ENCODE measurements at regions not wholly inside any gene's neighbourhood (a gene's known extent, or its start where the extent isn't known, plus 50 kb on each side); places are given as distances from the start of the nearest gene placed in this dataset.

GRCh38 chr6:84618046-84618752 lies 146.2 kb downstream of the TBX18 start (continued):
- TF ChIP-seq KLF1 (tag by site-specific recombination; IDR thresholded peaks at IDR 0.05) (no peak), ZSCAN23 (tag by site-specific recombination; IDR thresholded peaks at IDR 0.05) (no peak), GLI2 (tag by site-specific recombination; IDR thresholded peaks at IDR 0.05; ENCODE audit: borderline replicate concordance, low read depth) (no peak)

- Histone ChIP-seq H3K9me3 (ENCODE audit: control insufficient read depth, insufficient read depth, low read depth, low read length) (no peaks in the 10 kb centered on the region), H3K4me1 (ENCODE audit: control insufficient read depth, insufficient read depth, low read length) (no peaks in the 10 kb centered on the region; the same call in 1 of the 2 replicates), H3K27ac (ENCODE audit: extremely low read depth, low read depth, low read length) (no peak overlapping the region), H3K4me3 (ENCODE audit: low read depth, low read length) (no peak overlapping the region), H3K36me3 (ENCODE audit: control insufficient read depth in 2 of 2, insufficient read depth in 1 of 2, low read length in 2 of 2) (no peaks in the 10 kb centered on the region)
- ChIA-PET CTCF (no interaction called here), POLR2A (no interaction called here)
- TF ChIP-seq SP7 (tag by site-specific recombination; IDR thresholded peaks at IDR 0.05) (no peak), ZFP69B (tag by site-specific recombination; IDR thresholded peaks at IDR 0.05) (peak; percentile 79), ATF2 (tag by site-specific recombination; IDR thresholded peaks at IDR 0.05; ENCODE audit: low read depth) (peak; percentile 79), ZNF692 (tag by site-specific recombination; IDR thresholded peaks at IDR 0.05) (peak; percentile 58; the same call in 1 of the 2 replicates), ZBTB21 (tag by site-specific recombination; IDR thresholded peaks at IDR 0.05) (no peak), ZFP41 (tag by site-specific recombination; IDR thresholded peaks at IDR 0.05; ENCODE audit: borderline replicate concordance) (no peak)
These were observed 148.4 kb downstream of the TBX18 start for GRCh38 chr6:84615987-84616386.

GRCh38 chr6:84615113-84615850 lies 149.1 kb downstream of the TBX18 start:
- Histone ChIP-seq H3K4me1 (ENCODE audit: control insufficient read depth, insufficient read depth, low read length) (no peaks in the 10 kb centered on the region; the same call in 1 of the 2 replicates), H3K27ac (ENCODE audit: extremely low read depth, low read depth, low read length) (no peak overlapping the region), H3K36me3 (ENCODE audit: control insufficient read depth in 2 of 2, insufficient read depth in 1 of 2, low read length in 2 of 2) (no peaks in the 10 kb centered on the region), H3K9me3 (ENCODE audit: control insufficient read depth, insufficient read depth, low read depth, low read length) (no peaks in the 10 kb centered on the region), H3K4me3 (ENCODE audit: low read depth, low read length) (no peak overlapping the region)
- POLR2A ChIA-PET = no interaction called here
- no peak for TF ChIP-seq SALL2 (tag by site-specific recombination; IDR thresholded peaks at IDR 0.05; ENCODE audit: borderline replicate concordance)
- no peak for TF ChIP-seq TRIM28 (IDR thresholded peaks at IDR 0.05; ENCODE audit: borderline replicate concordance, low read length)
- no peak for TF ChIP-seq ZEB2 (tag by site-specific recombination; IDR thresholded peaks at IDR 0.05)
- TF ChIP-seq ZNF623 (tag by site-specific recombination; IDR thresholded peaks at IDR 0.05) = no peak
- no peak for TF ChIP-seq TSHZ1 (tag by site-specific recombination; IDR thresholded peaks at IDR 0.05; ENCODE audit: borderline replicate concordance)
- no peak for TF ChIP-seq ZNF704 (tag by site-specific recombination; IDR thresholded peaks at IDR 0.05)
- TF ChIP-seq ZNF302 (tag by site-specific recombination; IDR thresholded peaks at IDR 0.05; ENCODE audit: low read depth) = no peak
- no peak for TF ChIP-seq ZNF341 (tag by site-specific recombination; IDR thresholded peaks at IDR 0.05; ENCODE audit: low read depth)
- no peak for TF ChIP-seq KLF16 (tag by site-specific recombination; IDR thresholded peaks at IDR 0.05)
- no peak for TF ChIP-seq ZNF133 (tag by site-specific recombination; IDR thresholded peaks at IDR 0.05)
- no peak for TF ChIP-seq ZNF16 (tag by site-specific recombination; IDR thresholded peaks at IDR 0.05; ENCODE audit: low read depth)
- CTCF ChIA-PET = interaction anchor here (0.6 to 0.7 kb wide), 2 partner anchors 147 to 670 kb away, joined by 3 to 6 read pairs; no protein-coding TSS in a partner anchor

Measured in HEK293 (cell line).